OCI-LY1 (cell line): ENCODE measurements at regions not wholly inside any gene's neighbourhood (a gene's known extent, or its start where the extent isn't known, plus 50 kb on each side); places are given as distances from the start of the nearest gene placed in this dataset.

ENCODE experiments used
- H2AFZ ChIP-seq: fragments of 200-600 bp; sonication (generic), shearing (Covaris generic); 2 replicates; pipeline ENCODE4 v1.6.0; 2014; ENCODE audit warnings: antibody characterized with exemption, mild to moderate bottlenecking, low read length
- H3F3A ChIP-seq: fragments of 200-600 bp; sonication (generic), shearing (Covaris generic); 2 replicates; pipeline ENCODE4 v1.6.0; 2014; ENCODE audit warnings: mild to moderate bottlenecking, antibody characterized with exemption, low read length, moderate library complexity; ENCODE audit not compliant: insufficient read depth
- H3K27ac ChIP-seq: fragments of 200-600 bp; sonication (generic); 2 replicates; pipeline ENCODE4 v1.5.1; 2014; ENCODE audit warnings: low read length, mixed run types, mild to moderate bottlenecking, low read depth; ENCODE audit not compliant: poor library complexity, severe bottlenecking
- H3K27me3 ChIP-seq: fragments of 200-600 bp; sonication (generic); 2 replicates; pipeline ENCODE4 v1.6.0; 2014; ENCODE audit warnings: antibody characterized with exemption, mild to moderate bottlenecking, low read length, moderate library complexity; ENCODE audit not compliant: insufficient read depth
- H3K36me3 ChIP-seq: fragments of 200-600 bp; sonication (generic); 2 replicates; pipeline ENCODE4 v1.6.1; 2014; ENCODE audit warnings: mild to moderate bottlenecking, antibody characterized with exemption, low read length, moderate library complexity, mixed read lengths; ENCODE audit not compliant: insufficient read depth
- H3K4me1 ChIP-seq: fragments of 200-600 bp; sonication (generic); 2 replicates; pipeline ENCODE4 v1.5.1; 2014; ENCODE audit warnings: mild to moderate bottlenecking, low read length, moderate library complexity; ENCODE audit not compliant: insufficient read depth, severe bottlenecking
- H3K4me2 ChIP-seq: fragments of 200-600 bp; sonication (generic), shearing (Covaris generic); 2 replicates; pipeline ENCODE4 v1.6.1; 2014; ENCODE audit warnings: low read length
- H3K4me3 ChIP-seq: fragments of 200-600 bp; sonication (generic); 2 replicates; pipeline ENCODE4 v1.5.1; 2014; ENCODE audit warnings: low read length, low read depth, mild to moderate bottlenecking, mixed read lengths; ENCODE audit not compliant: poor library complexity, severe bottlenecking
- H3K79me2 ChIP-seq: fragments of 200-600 bp; shearing (Covaris generic); 2 replicates; pipeline ENCODE4 v1.6.1; 2016; ENCODE audit warnings: mixed run types, low read length, mixed read lengths; ENCODE audit not compliant: insufficient read depth
- H3K9ac ChIP-seq: fragments of 200-600 bp; sonication (generic), shearing (Covaris generic); 2 replicates; pipeline ENCODE4 v1.6.1; 2014; ENCODE audit warnings: mild to moderate bottlenecking, low read length, mixed read lengths
- H3K9me2 ChIP-seq: fragments of 200-600 bp; sonication (generic), shearing (Covaris generic); 2 replicates; pipeline ENCODE4 v1.6.1; 2014; ENCODE audit warnings: low read depth, mild to moderate bottlenecking, low read length, mixed read lengths
- H3K9me3 ChIP-seq: fragments of 200-600 bp; shearing (Covaris generic); 2 replicates; pipeline ENCODE4 v1.6.1; 2014; ENCODE audit warnings: low read length, mixed read lengths
- H4K20me1 ChIP-seq: fragments of 200-600 bp; sonication (generic), shearing (Covaris generic); 2 replicates; pipeline ENCODE4 v1.6.0; 2016; ENCODE audit warnings: mild to moderate bottlenecking, low read length; ENCODE audit not compliant: insufficient read depth
- EZH2 ChIP-seq: fragments of 200-600 bp; sonication (generic), shearing (Covaris generic); IDR thresholded peaks from 2 replicates; pipeline ENCODE4 v1.8.0; 2017; ENCODE audit warnings: borderline replicate concordance, mixed run types, mild to moderate bottlenecking, antibody characterized with exemption, low read length, moderate library complexity, mixed read lengths
- TF ChIP-seq, protein P1 (sequence below): fragments of 200-600 bp; sonication (generic), shearing (Covaris generic); IDR thresholded peaks from 2 replicates; pipeline ENCODE4 v1.5.1; 2017; ENCODE audit warnings: mild to moderate bottlenecking, antibody characterized with exemption, low read length, moderate library complexity, mixed read lengths

DNA sequence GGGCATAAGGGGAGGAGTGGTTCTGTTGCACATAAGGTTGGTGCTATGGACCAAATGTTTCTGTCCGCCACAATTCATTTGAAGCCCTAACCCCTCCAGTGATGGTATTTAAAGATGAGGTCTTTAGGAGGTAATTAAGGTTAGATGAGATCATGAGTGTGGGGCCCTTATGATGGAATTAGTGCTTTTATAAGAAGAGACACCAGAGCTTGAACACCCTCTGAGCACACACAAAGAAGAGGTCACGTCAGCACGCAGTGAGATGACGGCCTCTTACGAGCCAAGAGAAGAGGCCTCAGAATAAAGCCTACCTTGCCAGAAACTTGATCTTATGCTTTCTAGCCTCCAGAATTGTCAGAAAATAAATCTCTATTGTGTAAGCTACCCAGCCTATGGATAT, 386.4 kb upstream of the CYRIA start:
- H4K20me1 ChIP-seq: no peaks in the 10 kb centered on the region
- no peak overlapping the region for H3K9ac ChIP-seq
- no peaks in the 10 kb centered on the region for H3K27me3 ChIP-seq
- H2AFZ ChIP-seq: no peak overlapping the region
- H3K36me3 ChIP-seq: no peaks in the 10 kb centered on the region
- no peaks in the 10 kb centered on the region for H3F3A ChIP-seq
- TF ChIP-seq, protein P1, sequence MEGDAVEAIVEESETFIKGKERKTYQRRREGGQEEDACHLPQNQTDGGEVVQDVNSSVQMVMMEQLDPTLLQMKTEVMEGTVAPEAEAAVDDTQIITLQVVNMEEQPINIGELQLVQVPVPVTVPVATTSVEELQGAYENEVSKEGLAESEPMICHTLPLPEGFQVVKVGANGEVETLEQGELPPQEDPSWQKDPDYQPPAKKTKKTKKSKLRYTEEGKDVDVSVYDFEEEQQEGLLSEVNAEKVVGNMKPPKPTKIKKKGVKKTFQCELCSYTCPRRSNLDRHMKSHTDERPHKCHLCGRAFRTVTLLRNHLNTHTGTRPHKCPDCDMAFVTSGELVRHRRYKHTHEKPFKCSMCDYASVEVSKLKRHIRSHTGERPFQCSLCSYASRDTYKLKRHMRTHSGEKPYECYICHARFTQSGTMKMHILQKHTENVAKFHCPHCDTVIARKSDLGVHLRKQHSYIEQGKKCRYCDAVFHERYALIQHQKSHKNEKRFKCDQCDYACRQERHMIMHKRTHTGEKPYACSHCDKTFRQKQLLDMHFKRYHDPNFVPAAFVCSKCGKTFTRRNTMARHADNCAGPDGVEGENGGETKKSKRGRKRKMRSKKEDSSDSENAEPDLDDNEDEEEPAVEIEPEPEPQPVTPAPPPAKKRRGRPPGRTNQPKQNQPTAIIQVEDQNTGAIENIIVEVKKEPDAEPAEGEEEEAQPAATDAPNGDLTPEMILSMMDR: no peak
- TF ChIP-seq EZH2: no peak
- H3K79me2 ChIP-seq: no peaks in the 10 kb centered on the region
- no peaks in the 10 kb centered on the region for H3K9me2 ChIP-seq
- H3K4me3 ChIP-seq: no peak overlapping the region
- no peaks in the 10 kb centered on the region for H3K9me3 ChIP-seq
- H3K4me1 ChIP-seq: no peaks in the 10 kb centered on the region
- no peak overlapping the region for H3K27ac ChIP-seq
- no peak overlapping the region for H3K4me2 ChIP-seq

DNA sequence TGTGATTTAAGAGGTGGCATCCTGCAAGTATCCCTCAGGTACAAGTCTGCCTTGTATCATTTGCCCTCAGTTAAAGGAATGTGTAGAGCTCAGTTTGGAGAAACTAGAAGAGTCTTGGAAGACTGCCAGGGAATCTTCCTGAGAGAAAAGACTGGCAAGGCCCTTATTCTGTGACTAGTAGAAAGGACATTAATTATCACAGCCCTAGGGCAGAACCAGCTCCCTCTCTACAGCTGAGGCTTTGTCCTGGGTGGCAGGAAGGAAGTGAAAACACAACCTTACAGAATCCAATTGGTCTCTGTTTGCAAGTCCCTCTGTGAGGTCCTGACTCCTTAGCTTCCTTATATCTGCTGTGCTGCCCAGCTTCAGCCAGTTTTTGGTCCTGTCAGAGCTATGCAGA, 385.9 kb upstream of the CYRIA start:
- H3K4me1 ChIP-seq: no peaks in the 10 kb centered on the region
- no peak overlapping the region for H2AFZ ChIP-seq
- no peak overlapping the region for H3K4me3 ChIP-seq
- TF ChIP-seq EZH2: no peak
- TF ChIP-seq, protein P1: no peak
- no peaks in the 10 kb centered on the region for H3K36me3 ChIP-seq
- no peaks in the 10 kb centered on the region for H3K27me3 ChIP-seq
- H4K20me1 ChIP-seq: no peaks in the 10 kb centered on the region
- H3K79me2 ChIP-seq: no peaks in the 10 kb centered on the region
- H3K27ac ChIP-seq: no peak overlapping the region
- H3K9me2 ChIP-seq: no peaks in the 10 kb centered on the region
- H3K9ac ChIP-seq: no peak overlapping the region
- no peak overlapping the region for H3K4me2 ChIP-seq
- no peaks in the 10 kb centered on the region for H3K9me3 ChIP-seq
- no peaks in the 10 kb centered on the region for H3F3A ChIP-seq

DNA sequence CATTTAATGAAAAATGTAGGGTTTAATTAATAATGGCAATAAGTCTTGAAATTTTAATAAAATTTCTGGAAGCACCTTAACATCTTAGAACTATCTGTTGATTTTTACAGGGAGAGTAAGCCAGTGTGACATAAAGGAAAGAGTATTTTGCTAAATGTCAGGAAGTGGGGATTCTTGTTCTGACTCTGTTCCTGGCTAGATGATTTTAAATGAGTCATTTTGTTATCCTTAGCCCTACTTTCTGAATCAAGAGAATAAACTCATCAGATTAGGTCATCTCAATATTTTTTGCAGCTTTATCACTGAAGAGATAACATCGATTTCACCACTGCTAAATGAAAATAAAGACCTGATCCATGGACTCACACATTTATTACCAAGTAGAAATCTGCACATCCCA, 377.5 kb upstream of the CYRIA start:
- H4K20me1 ChIP-seq: no peaks in the 10 kb centered on the region
- H3K9ac ChIP-seq: no peak overlapping the region
- no peaks in the 10 kb centered on the region for H3K4me1 ChIP-seq
- TF ChIP-seq, protein P1: no peak
- no peak for TF ChIP-seq EZH2
- H3K36me3 ChIP-seq: no peaks in the 10 kb centered on the region
- no peak overlapping the region for H2AFZ ChIP-seq
- H3F3A ChIP-seq: no peaks in the 10 kb centered on the region
- H3K79me2 ChIP-seq: no peaks in the 10 kb centered on the region
- no peak overlapping the region for H3K4me3 ChIP-seq
- H3K27ac ChIP-seq: no peak overlapping the region
- H3K4me2 ChIP-seq: no peak overlapping the region
- H3K9me2 ChIP-seq: no peaks in the 10 kb centered on the region
- H3K27me3 ChIP-seq: no peaks in the 10 kb centered on the region
- no peaks in the 10 kb centered on the region for H3K9me3 ChIP-seq
